Body of pancreas (tissue), 4 donors: ENCODE measurements at regions not wholly inside any gene's neighbourhood (a gene's known extent, or its start where the extent isn't known, plus 50 kb on each side); places are given as distances from the start of the nearest gene placed in this dataset.

ENCODE experiments used
- CTCF ChIP-seq, 7 experiments: fragments of 450-650 bp in 4 of 7; fragments of 200-600 bp in 3 of 7; sonication (generic) in 3 of 7; IDR thresholded peaks; one replicate each; pipeline ENCODE4 v1.5.1; 2016 to 2019; ENCODE audit warnings: antibody characterized with exemption in 7 of 7
- POLR2A ChIP-seq, 3 donors: fragments of 450-650 bp; IDR thresholded peaks; one replicate each; pipeline ENCODE4 v1.6.1; 2016; ENCODE audit warnings: antibody characterized with exemption in 3 of 3, mild to moderate bottlenecking in 2 of 3

- TF ChIP-seq CTCF (IDR thresholded peaks at IDR 0.05) (no peak), POLR2A (IDR thresholded peaks at IDR 0.05) (no peak)
Observed at GRCh38 chr11:69938206-69938605, 119.0 kb upstream of the FGF3 start.
